MM.1S (cell line): ENCODE measurements at regions not wholly inside any gene's neighbourhood (a gene's known extent, or its start where the extent isn't known, plus 50 kb on each side); places are given as distances from the start of the nearest gene placed in this dataset.

Source experiments
- DNase-seq: peaks from one replicate; pipeline ENCODE4 v3.0.0-alpha.2; 2015
- H2AFZ ChIP-seq: fragments of 300-600 bp; sonication (generic); 2 replicates; pipeline ENCODE4 v1.6.0; 2016; ENCODE audit warnings: antibody characterized with exemption, low read length
- H3F3A ChIP-seq: fragments of 300-600 bp; sonication (generic); 2 replicates; pipeline ENCODE4 v1.6.1; 2016; ENCODE audit warnings: mild to moderate bottlenecking, antibody characterized with exemption, low read length, moderate library complexity, mixed read lengths; ENCODE audit not compliant: insufficient read depth
- H3K27ac ChIP-seq: fragments of 300-600 bp; sonication (generic); 2 replicates; pipeline ENCODE4 v1.5.1; 2016; ENCODE audit warnings: mild to moderate bottlenecking, low read length
- H3K27me3 ChIP-seq: fragments of 300-600 bp; sonication (generic); replicated peaks from 2 replicates; pipeline ENCODE4 v1.6.0; 2016; ENCODE audit warnings: low read length; ENCODE audit not compliant: insufficient read depth
- H3K36me3 ChIP-seq: fragments of 300-600 bp; sonication (generic); replicated peaks from 2 replicates; pipeline ENCODE4 v1.6.1; 2016; ENCODE audit warnings: mild to moderate bottlenecking, low read length, mixed read lengths; ENCODE audit not compliant: insufficient read depth
- H3K4me1 ChIP-seq: fragments of 300-600 bp; sonication (generic); 2 replicates; pipeline ENCODE4 v1.6.1; 2016; ENCODE audit warnings: low read length, mixed read lengths
- H3K4me2 ChIP-seq: fragments of 300-600 bp; sonication (generic); 2 replicates; pipeline ENCODE4 v1.6.0; 2016; ENCODE audit warnings: low read depth, low read length
- H3K4me3 ChIP-seq: fragments of 300-600 bp; sonication (generic); 2 replicates; pipeline ENCODE4 v1.5.1; 2016; ENCODE audit warnings: low read length, mixed read lengths
- H3K79me2 ChIP-seq: fragments of 300-600 bp; sonication (generic); 2 replicates; pipeline ENCODE4 v1.6.1; 2016; ENCODE audit warnings: mixed run types, low read length, mixed read lengths
- H3K9ac ChIP-seq: fragments of 300-600 bp; sonication (generic); 2 replicates; pipeline ENCODE4 v1.6.1; 2016; ENCODE audit warnings: low read length, mixed read lengths
- H3K9me2 ChIP-seq: fragments of 300-600 bp; sonication (generic); replicated peaks from 2 replicates; pipeline ENCODE4 v1.6.1; 2016; ENCODE audit warnings: mild to moderate bottlenecking, low read length, mixed read lengths; ENCODE audit not compliant: insufficient read depth
- H3K9me3 ChIP-seq: fragments of 300-600 bp; sonication (generic); replicated peaks from 2 replicates; pipeline ENCODE4 v1.6.1; 2016; ENCODE audit warnings: mild to moderate bottlenecking, low read length, mixed read lengths; ENCODE audit not compliant: insufficient read depth
- H4K20me1 ChIP-seq: fragments of 300-600 bp; sonication (generic); 2 replicates; pipeline ENCODE4 v1.6.1; 2016; ENCODE audit warnings: mild to moderate bottlenecking, low read length, moderate library complexity, mixed read lengths; ENCODE audit not compliant: insufficient read depth
- EZH2 ChIP-seq: fragments of 300-600 bp; sonication (generic); optimal IDR thresholded peaks from 2 replicates; pipeline ENCODE3; 2017; ENCODE audit warnings: low read depth, mild to moderate bottlenecking, antibody characterized with exemption, low read length, mixed read lengths
- EZH2phosphoT487 ChIP-seq: fragments of 300-600 bp; sonication (generic); IDR thresholded peaks from 2 replicates; pipeline ENCODE4 v1.6.1; 2018; ENCODE audit warnings: antibody characterized with exemption, low read length
- TF ChIP-seq, protein P1 (sequence below): fragments of 300-600 bp; sonication (generic); IDR thresholded peaks from 2 replicates; pipeline ENCODE4 v1.5.1; 2016; ENCODE audit warnings: antibody characterized with exemption, low read length, mixed read lengths

DNA sequence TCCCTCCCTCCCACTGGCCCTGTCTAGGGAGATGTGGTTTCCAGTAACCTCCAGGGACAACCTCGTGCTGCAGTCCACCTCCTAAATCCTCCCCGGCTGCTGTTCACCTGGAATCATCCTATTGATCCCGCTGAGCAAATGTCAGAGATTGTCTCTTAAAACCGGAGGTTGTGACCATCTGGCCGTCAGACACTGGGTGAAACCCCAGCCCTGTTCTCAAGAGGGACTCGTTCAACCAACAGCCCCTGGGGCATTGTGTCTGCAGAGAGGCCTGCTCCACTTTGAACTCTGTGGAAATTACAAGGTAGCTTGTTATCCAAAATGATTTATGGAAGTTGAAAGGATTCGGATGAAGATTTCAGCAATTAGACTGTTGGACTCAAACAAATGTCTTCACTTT is 498.0 kb downstream of the MATN1 start:
- no peak for DNase-seq
- H3K27me3 ChIP-seq = peaks cover 96% of the 10 kb centered on the region
- no peak overlapping the region for H3K4me2 ChIP-seq
- H3K27ac ChIP-seq = no peak overlapping the region
- H3F3A ChIP-seq = no peaks in the 10 kb centered on the region
- no peaks in the 10 kb centered on the region for H3K79me2 ChIP-seq
- H3K4me3 ChIP-seq = no peak overlapping the region
- H4K20me1 ChIP-seq = no peaks in the 10 kb centered on the region
- TF ChIP-seq, protein P1, sequence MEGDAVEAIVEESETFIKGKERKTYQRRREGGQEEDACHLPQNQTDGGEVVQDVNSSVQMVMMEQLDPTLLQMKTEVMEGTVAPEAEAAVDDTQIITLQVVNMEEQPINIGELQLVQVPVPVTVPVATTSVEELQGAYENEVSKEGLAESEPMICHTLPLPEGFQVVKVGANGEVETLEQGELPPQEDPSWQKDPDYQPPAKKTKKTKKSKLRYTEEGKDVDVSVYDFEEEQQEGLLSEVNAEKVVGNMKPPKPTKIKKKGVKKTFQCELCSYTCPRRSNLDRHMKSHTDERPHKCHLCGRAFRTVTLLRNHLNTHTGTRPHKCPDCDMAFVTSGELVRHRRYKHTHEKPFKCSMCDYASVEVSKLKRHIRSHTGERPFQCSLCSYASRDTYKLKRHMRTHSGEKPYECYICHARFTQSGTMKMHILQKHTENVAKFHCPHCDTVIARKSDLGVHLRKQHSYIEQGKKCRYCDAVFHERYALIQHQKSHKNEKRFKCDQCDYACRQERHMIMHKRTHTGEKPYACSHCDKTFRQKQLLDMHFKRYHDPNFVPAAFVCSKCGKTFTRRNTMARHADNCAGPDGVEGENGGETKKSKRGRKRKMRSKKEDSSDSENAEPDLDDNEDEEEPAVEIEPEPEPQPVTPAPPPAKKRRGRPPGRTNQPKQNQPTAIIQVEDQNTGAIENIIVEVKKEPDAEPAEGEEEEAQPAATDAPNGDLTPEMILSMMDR = no peak
- TF ChIP-seq EZH2 (no peak), EZH2phosphoT487 (no peak)
- H3K36me3 ChIP-seq = no peaks in the 10 kb centered on the region
- no peaks in the 10 kb centered on the region for H3K9me3 ChIP-seq
- H2AFZ ChIP-seq = no peak overlapping the region
- H3K9ac ChIP-seq = no peak overlapping the region
- no peaks in the 10 kb centered on the region for H3K9me2 ChIP-seq
- H3K4me1 ChIP-seq = no peaks in the 10 kb centered on the region

DNA sequence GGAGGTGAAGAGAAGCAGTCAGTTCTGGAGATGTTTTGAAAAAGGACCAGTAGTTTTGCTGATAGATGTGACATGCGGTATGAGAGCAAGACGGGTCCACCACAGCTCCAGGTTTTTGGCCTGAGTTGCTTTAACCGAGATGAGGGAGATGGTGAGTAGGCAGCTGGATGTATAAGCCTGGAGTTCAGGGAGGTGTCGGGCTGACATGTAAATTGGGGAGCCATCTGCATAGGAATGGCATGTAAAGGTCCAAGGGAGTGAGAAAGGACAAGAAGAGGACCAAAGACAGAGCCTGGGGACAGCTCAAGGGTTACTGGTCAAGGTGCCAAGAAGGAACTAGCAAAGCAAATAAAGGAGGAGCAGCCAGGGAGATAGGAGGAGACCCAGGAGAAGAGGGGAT is 503.7 kb downstream of the MATN1 start:
- Histone ChIP-seq H3K9ac (no peak overlapping the region), H4K20me1 (no peaks in the 10 kb centered on the region; the same call in 1 of the 2 replicates), H2AFZ (no peak overlapping the region), H3F3A (no peaks in the 10 kb centered on the region), H3K4me3 (no peak overlapping the region), H3K36me3 (no peaks in the 10 kb centered on the region), H3K79me2 (no peaks in the 10 kb centered on the region), H3K27ac (no peak overlapping the region), H3K4me2 (no peak overlapping the region), H3K9me2 (no peaks in the 10 kb centered on the region), H3K27me3 (peaks cover 89% of the 10 kb centered on the region), H3K4me1 (no peaks in the 10 kb centered on the region), H3K9me3 (no peaks in the 10 kb centered on the region)
- DNase-seq = no peak
- TF ChIP-seq, protein P1 = no peak
- TF ChIP-seq EZH2phosphoT487 (no peak), EZH2 (no peak)

DNA sequence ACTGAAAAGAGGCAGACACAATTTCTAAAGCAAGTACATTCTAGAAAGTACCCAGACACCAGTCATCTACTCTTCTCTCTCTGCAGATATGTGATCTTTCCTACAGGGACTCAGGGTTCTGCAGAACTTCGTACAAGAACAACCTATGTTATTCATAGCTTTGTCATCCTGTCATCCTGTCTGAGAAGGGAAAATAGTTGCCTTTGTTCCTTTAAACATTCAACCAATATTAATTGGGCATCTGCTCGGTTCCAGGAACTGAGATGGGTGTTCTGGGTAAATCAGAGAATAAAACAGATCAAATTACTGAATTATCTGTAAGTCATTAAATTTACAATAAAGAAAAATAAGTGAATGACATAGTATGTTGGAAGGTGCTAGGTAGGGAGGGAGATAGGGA is 504.9 kb downstream of the MATN1 start:
- Histone ChIP-seq H3K9me2 (no peaks in the 10 kb centered on the region), H2AFZ (no peak overlapping the region), H3K27ac (no peak overlapping the region), H3K79me2 (no peaks in the 10 kb centered on the region), H3K4me1 (no peaks in the 10 kb centered on the region), H3K4me3 (no peak overlapping the region), H3K9ac (no peak overlapping the region), H3K4me2 (no peak overlapping the region), H3K36me3 (no peaks in the 10 kb centered on the region), H3K9me3 (no peaks in the 10 kb centered on the region), H3F3A (no peaks in the 10 kb centered on the region), H4K20me1 (no peaks in the 10 kb centered on the region; the same call in 1 of the 2 replicates), H3K27me3 (peaks cover 90% of the 10 kb centered on the region)
- no peak for DNase-seq
- TF ChIP-seq EZH2 (no peak), EZH2phosphoT487 (no peak)
- TF ChIP-seq, protein P1 = no peak
